ENCODE measurements at regions not wholly inside any gene's neighbourhood (a gene's known extent, or its start where the extent isn't known, plus 50 kb on each side); places are given as distances from the start of the nearest gene placed in this dataset.
"Not testable (repeated sequence)": the region's sequence is repeated elsewhere in the genome, so short reads cannot be mapped to it uniquely, and the experiment has no call there.

DNA sequence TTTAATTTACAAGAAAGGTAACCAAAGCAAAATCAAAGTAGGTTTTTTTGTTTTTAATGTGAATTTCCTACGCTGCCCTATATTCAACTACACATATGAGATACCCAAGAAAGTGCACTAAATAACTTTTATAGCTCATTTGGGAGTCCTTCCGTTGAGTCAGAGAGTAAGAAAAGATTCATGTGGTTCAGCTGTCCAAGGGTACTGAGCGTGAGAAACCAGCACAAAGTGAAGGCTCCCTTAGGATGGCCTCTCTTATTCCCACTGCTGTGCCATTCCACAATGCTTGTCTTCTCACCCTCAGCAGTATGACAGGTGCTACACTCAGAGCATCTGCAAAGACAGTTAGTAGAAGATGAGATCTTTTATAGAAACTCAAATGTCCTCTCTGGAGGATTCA lies 85.8 kb upstream of the POMZP3 start:
- TF ChIP-seq, protein P1, sequence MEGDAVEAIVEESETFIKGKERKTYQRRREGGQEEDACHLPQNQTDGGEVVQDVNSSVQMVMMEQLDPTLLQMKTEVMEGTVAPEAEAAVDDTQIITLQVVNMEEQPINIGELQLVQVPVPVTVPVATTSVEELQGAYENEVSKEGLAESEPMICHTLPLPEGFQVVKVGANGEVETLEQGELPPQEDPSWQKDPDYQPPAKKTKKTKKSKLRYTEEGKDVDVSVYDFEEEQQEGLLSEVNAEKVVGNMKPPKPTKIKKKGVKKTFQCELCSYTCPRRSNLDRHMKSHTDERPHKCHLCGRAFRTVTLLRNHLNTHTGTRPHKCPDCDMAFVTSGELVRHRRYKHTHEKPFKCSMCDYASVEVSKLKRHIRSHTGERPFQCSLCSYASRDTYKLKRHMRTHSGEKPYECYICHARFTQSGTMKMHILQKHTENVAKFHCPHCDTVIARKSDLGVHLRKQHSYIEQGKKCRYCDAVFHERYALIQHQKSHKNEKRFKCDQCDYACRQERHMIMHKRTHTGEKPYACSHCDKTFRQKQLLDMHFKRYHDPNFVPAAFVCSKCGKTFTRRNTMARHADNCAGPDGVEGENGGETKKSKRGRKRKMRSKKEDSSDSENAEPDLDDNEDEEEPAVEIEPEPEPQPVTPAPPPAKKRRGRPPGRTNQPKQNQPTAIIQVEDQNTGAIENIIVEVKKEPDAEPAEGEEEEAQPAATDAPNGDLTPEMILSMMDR (IDR thresholded peaks at IDR 0.05; ENCODE audit: low read depth, low read length), result not testable (repeated sequence)
- not testable (repeated sequence) for TF ChIP-seq EZH2phosphoT487 (IDR thresholded peaks at IDR 0.05; ENCODE audit: low read depth)
